HG03571 (cell line): ENCODE measurements at regions not wholly inside any gene's neighbourhood (a gene's known extent, or its start where the extent isn't known, plus 50 kb on each side); places are given as distances from the start of the nearest gene placed in this dataset.
"Not testable (repeated sequence)": the region's sequence is repeated elsewhere in the genome, so short reads cannot be mapped to it uniquely, and the experiment has no call there.

Source experiments
- ATAC-seq: cut with Tn5 transposase; IDR thresholded peaks from one replicate; pipeline ENCODE4 v1.9.1; 2021; ENCODE audit not compliant: unreplicated experiment

- no peak for ATAC-seq
Observed at GRCh38 chr14:49946320-49947141, 53.6 kb downstream of the ARF6 start.

- ATAC-seq, result no peak
Observed at GRCh38 chr14:49947506-49947905, 54.6 kb downstream of the ARF6 start.

- ATAC-seq, result no peak
Observed at GRCh38 chr14:49950275-49951228, 57.7 kb downstream of the ARF6 start.

GRCh38 chr14:49951229-49951607 is 58.3 kb downstream of the ARF6 start:
- no peak for ATAC-seq

- ATAC-seq, result no peak
Observed at GRCh38 chr14:49951691-49952345, 58.9 kb downstream of the ARF6 start.

GRCh38 chr14:49953196-49953595 is 60.3 kb downstream of the ARF6 start:
- no peak for ATAC-seq

- no peak for ATAC-seq
Observed at GRCh38 chr14:49954171-49954631, 61.3 kb downstream of the ARF6 start.

- ATAC-seq, result no peak
Observed at GRCh38 chr14:49955024-49955423, 62.1 kb downstream of the ARF6 start.

- no peak for ATAC-seq
Observed at GRCh38 chr14:49957089-49957852, 64.4 kb downstream of the ARF6 start.

- peak; percentile 43 for ATAC-seq
Observed at GRCh38 chr14:49959822-49960408, 67.0 kb downstream of the ARF6 start.

GRCh38 chr14:49960453-49960852 is 67.6 kb downstream of the ARF6 start:
- peak; percentile 15 for ATAC-seq

GRCh38 chr14:49961270-49962222 is 68.7 kb downstream of the ARF6 start:
- ATAC-seq, result no peak

- ATAC-seq, result no peak
Observed at GRCh38 chr14:49962621-49963020, 69.7 kb downstream of the ARF6 start.

- not testable (repeated sequence) for ATAC-seq
Observed at GRCh38 chr14:49965068-49965651, 72.3 kb downstream of the ARF6 start.

- ATAC-seq, result no peak
Observed at GRCh38 chr14:49966304-49966809, 73.5 kb downstream of the ARF6 start.

GRCh38 chr14:49966971-49967630 is 74.2 kb downstream of the ARF6 start:
- ATAC-seq, result no peak

- ATAC-seq, result no peak
Observed at GRCh38 chr14:49969961-49970360, 77.1 kb downstream of the ARF6 start.
